ENCODE measurements at regions not wholly inside any gene's neighbourhood (a gene's known extent, or its start where the extent isn't known, plus 50 kb on each side); places are given as distances from the start of the nearest gene placed in this dataset.
"Not testable (repeated sequence)": the region's sequence is repeated elsewhere in the genome, so short reads cannot be mapped to it uniquely, and the experiment has no call there.

- DNase-seq = no peak
These were observed 248.7 kb downstream of the ARHGAP12 start for GRCh38 chr10:31679936-31680335.

GRCh38 chr10:31678575-31679516 is 249.8 kb downstream of the ARHGAP12 start:
- DNase-seq = no peak

GRCh38 chr10:31678139-31678536 is 250.5 kb downstream of the ARHGAP12 start:
- DNase-seq = no peak

- no peak for DNase-seq
These were observed 251.2 kb downstream of the ARHGAP12 start for GRCh38 chr10:31677195-31678138.

- DNase-seq = no peak
These were observed 252.9 kb downstream of the ARHGAP12 start for GRCh38 chr10:31675726-31676125.

- DNase-seq = no peak
These were observed 259.3 kb downstream of the ARHGAP12 start for GRCh38 chr10:31669357-31669756.

- DNase-seq = no peak
These were observed 260.3 kb downstream of the ARHGAP12 start for GRCh38 chr10:31668326-31668725.

- DNase-seq = not testable (repeated sequence)
These were observed 262.8 kb downstream of the ARHGAP12 start for GRCh38 chr10:31665764-31666279.

GRCh38 chr10:31664803-31665202 is 263.8 kb downstream of the ARHGAP12 start:
- DNase-seq = no peak

GRCh38 chr10:31664071-31664470 is 264.6 kb downstream of the ARHGAP12 start:
- not testable (repeated sequence) for DNase-seq

GRCh38 chr10:31660300-31660699 is 268.3 kb downstream of the ARHGAP12 start:
- no peak for DNase-seq

- DNase-seq = no peak
These were observed 269.0 kb downstream of the ARHGAP12 start for GRCh38 chr10:31659665-31660064.

- DNase-seq = no peak
These were observed 271.2 kb downstream of the ARHGAP12 start for GRCh38 chr10:31657434-31657872.

- no peak for DNase-seq
These were observed 271.7 kb downstream of the ARHGAP12 start for GRCh38 chr10:31656851-31657433.

GRCh38 chr10:31652038-31652437 is 276.6 kb downstream of the ARHGAP12 start:
- no peak for DNase-seq

- no peak for DNase-seq
These were observed 278.6 kb downstream of the ARHGAP12 start for GRCh38 chr10:31650010-31650409.

- no peak for DNase-seq
These were observed 279.7 kb downstream of the ARHGAP12 start for GRCh38 chr10:31648966-31649365.

- no peak for DNase-seq
These were observed 280.8 kb downstream of the ARHGAP12 start for GRCh38 chr10:31647861-31648260.

- no peak for DNase-seq
These were observed 282.1 kb downstream of the ARHGAP12 start for GRCh38 chr10:31646519-31646918.

- DNase-seq = no peak
These were observed 282.8 kb downstream of the ARHGAP12 start for GRCh38 chr10:31645786-31646185.

GRCh38 chr10:31644931-31645633 is 283.5 kb downstream of the ARHGAP12 start:
- no peak for DNase-seq

- DNase-seq = no peak
These were observed 286.4 kb downstream of the ARHGAP12 start for GRCh38 chr10:31642281-31642680.
